LNCaP clone FGC (cell line): ENCODE measurements at regions not wholly inside any gene's neighbourhood (a gene's known extent, or its start where the extent isn't known, plus 50 kb on each side); places are given as distances from the start of the nearest gene placed in this dataset.
"Not testable (repeated sequence)": the region's sequence is repeated elsewhere in the genome, so short reads cannot be mapped to it uniquely, and the experiment has no call there.

Source experiments
- DNase-seq: peaks from one replicate; pipeline ENCODE4 v3.0.0-alpha.2; 2011; ENCODE audit warnings: low read depth
- H3K4me3 ChIP-seq: 2 replicates; pipeline ENCODE4 v1.5.1; 2011; ENCODE audit warnings: mild to moderate bottlenecking, low read depth, low read length, control low read depth
- TF ChIP-seq, protein P1 (sequence below): IDR thresholded peaks from 2 replicates; pipeline ENCODE4 v1.5.1; 2012; ENCODE audit warnings: mild to moderate bottlenecking; ENCODE audit not compliant: control insufficient read depth, insufficient read depth; ENCODE audit errors: extremely low read depth

DNA sequence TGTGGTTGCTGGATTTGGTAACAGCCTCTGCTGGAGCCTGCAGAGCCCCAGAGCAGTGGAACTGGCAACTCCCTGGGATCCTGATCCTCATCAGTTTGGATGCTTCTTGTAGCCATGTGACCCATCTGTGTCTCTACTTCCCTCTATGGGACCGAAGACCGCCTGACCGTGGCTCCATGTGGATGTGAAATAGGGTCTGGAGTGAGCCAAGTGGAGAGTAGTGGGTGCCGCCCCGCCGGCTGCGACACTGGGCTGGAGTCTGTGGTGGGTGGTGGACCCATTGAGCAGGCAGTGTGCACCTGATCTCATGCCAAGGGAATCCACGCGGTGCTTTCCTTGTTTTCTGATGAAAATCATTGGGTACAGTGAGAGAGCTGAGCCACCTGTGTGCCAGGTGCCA, 543.2 kb upstream of the B3GAT1 start:
- no peak for DNase-seq
- TF ChIP-seq, protein P1, sequence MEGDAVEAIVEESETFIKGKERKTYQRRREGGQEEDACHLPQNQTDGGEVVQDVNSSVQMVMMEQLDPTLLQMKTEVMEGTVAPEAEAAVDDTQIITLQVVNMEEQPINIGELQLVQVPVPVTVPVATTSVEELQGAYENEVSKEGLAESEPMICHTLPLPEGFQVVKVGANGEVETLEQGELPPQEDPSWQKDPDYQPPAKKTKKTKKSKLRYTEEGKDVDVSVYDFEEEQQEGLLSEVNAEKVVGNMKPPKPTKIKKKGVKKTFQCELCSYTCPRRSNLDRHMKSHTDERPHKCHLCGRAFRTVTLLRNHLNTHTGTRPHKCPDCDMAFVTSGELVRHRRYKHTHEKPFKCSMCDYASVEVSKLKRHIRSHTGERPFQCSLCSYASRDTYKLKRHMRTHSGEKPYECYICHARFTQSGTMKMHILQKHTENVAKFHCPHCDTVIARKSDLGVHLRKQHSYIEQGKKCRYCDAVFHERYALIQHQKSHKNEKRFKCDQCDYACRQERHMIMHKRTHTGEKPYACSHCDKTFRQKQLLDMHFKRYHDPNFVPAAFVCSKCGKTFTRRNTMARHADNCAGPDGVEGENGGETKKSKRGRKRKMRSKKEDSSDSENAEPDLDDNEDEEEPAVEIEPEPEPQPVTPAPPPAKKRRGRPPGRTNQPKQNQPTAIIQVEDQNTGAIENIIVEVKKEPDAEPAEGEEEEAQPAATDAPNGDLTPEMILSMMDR = no peak
- no peak overlapping the region for H3K4me3 ChIP-seq

DNA sequence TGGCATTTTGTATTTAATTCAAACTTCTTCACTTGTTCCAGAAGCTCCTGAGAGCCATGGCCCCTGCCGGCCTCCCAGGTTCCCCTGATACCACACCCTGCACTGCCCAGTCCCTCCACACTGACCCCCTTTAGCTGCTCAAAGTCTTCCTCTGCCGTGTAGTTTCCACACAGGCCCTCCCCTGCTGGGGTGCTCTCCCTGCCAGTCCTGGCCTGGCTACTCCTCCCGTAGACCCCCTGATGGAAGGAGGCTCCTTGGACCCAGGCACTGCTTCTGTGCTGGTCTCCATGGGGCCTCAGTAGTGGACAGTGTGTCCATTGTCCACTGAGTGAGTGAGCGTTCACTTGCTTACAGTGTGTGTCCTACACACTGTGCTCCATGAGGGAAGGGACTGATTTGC, 542.4 kb upstream of the B3GAT1 start:
- not testable (repeated sequence) for H3K4me3 ChIP-seq, DNase-seq

DNA sequence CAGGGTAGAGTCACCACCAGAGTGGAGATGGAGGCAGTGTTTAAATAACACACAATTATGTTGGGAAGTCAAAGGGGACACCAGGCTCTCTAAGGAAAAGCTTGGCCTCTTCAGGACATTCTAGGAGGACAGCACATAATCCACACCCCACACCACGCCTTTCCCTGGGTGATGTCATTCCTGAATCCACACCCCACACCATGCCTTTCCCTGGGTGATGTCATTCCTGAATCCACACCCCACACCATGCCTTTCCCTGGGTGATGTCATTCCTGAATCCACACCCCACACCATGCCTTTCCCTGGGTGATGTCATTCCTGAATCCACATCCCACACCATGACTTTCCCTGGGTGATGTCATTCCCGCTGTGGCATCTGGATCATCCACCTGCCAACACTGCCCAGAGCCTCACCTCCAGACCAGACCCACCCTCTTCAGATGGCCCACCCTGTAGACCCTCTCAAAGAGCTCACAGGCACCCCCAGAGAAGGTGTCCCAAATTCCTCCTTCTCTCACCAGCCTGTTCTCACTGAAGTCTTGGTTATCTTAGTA, 541.5 kb upstream of the B3GAT1 start:
- not testable (repeated sequence) for H3K4me3 ChIP-seq, DNase-seq

DNA sequence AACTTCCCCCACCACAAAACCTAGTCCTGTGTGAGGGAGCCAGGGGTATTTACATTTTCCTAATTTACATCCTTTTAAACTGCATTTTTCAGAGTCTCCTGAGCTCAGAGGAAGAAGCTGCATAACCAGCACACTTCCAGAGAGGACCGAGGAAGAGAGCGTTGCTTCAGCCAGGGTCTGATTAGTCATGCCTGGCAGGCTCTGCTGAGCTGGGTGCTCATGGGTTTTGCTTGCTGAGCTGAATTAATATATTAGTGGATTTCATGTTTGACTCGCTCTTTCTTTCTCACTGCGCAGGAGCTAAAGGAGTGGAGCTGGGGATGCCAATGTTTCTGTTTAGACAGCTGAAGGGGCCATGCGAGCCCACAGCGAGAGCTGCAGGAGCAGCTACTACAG, 539.3 kb upstream of the B3GAT1 start:
- TF ChIP-seq, protein P1 = no peak
- no peak for DNase-seq
- H3K4me3 ChIP-seq = no peak overlapping the region

DNA sequence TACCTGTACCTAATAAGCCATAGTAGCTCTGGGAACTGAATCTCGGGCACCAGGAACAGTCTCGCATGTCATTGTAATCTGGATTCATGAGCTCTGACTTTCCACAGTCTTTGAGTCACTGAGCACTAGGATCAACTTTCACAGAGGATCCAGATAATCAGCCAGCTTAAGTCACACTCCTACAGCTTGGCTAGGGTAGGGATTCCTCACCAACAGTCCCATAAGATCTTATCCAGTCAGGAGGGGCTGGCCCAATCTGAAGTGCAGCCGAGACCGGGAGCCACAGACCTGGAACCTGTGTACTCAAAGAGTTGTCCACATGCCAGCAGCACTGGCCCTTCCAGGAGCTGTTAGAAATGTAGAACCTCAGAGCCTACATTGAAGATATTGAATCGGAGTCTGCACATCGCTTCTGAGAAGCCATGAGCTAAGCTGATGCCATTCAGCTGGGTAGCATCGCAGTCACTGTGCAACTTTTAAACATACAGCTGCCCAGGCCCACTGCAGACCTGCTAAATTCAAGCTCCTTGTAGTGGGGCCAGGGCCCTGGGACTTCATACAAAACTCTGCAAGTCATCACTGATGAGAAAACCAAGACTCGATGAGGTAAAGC, 538.8 kb upstream of the B3GAT1 start:
- H3K4me3 ChIP-seq = no peak overlapping the region
- TF ChIP-seq, protein P1 = no peak
- no peak for DNase-seq

DNA sequence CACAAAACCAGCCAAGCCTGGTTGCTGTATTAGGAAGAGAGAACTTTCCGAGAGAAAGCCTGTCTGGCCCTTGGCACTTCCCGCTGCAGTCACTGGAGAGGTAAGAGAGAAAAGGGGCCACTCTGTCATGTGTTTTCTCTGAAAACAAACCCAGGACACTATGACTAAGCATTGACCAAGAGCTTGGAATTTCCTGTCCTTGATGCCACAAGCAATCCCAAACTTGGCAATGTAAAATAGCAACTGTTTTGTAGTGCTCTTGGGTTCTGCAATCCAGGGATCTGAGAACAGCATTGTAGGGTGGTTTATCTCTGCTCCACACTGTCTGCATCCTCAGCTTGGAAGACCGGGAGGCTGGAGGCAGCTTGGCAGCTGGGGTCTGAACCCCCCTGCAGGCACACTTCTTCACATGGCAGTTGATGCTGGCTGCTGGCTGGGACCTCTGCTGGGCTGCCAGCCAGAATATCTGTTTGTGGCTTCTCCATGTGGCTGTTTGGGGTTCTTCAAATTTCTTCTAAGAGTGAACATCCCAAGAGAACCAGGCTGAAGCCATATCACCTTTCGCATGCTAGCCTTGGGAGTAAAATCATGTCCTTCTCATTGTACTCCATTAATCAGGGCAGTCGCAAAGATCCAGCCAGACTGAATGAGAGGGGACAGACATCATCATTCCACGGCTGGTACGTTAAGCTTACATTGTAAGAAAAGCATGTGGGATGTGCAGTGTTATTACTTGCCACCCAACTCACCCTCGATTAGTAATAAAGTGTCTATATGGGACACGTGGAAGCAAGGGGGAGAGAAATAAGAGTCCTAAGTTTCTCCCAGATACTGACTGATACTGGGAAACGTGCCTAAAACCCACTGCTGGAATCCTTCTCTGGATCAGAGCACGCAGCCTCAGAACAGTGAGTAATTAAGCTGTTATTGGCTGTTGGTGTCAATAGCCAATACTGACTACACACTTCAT, 537.4 kb upstream of the B3GAT1 start:
- no peak overlapping the region for H3K4me3 ChIP-seq
- TF ChIP-seq, protein P1 = no peak
- DNase-seq = no peak

DNA sequence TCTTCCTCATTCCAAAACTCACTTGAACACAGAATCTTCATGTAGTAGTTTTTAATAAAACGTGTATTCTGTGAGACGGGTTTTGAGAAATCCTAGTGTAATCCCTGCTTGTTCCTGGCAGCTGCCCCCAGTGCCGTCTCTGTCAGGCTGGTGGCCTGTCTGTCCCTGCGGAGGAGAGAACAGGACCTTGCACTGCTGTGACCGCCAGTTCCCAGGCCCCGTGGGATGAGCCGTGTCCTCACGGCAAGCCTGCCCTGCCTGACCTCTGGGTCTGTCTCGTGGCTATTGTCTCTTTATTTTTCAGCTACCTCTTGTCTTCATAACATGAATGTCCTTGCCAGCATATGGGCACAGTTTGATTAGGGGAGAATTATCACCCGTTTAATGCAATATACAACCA, 535.5 kb upstream of the B3GAT1 start:
- TF ChIP-seq, protein P1 = no peak
- DNase-seq = no peak
- no peak overlapping the region for H3K4me3 ChIP-seq
